Ishikawa (cell line): ENCODE measurements at regions not wholly inside any gene's neighbourhood (a gene's known extent, or its start where the extent isn't known, plus 50 kb on each side); places are given as distances from the start of the nearest gene placed in this dataset.

Experiments
- EP300 ChIP-seq: IDR thresholded peaks from 2 replicates; pipeline ENCODE4 v1.6.1; 2012; ENCODE audit warnings: borderline replicate concordance
- REST ChIP-seq: IDR thresholded peaks from 2 replicates; pipeline ENCODE4 v1.6.1; 2012; ENCODE audit warnings: low read depth, mild to moderate bottlenecking
- TAF1 ChIP-seq: IDR thresholded peaks from 2 replicates; pipeline ENCODE4 v1.6.1; 2012; ENCODE audit warnings: low read depth, mild to moderate bottlenecking

DNA sequence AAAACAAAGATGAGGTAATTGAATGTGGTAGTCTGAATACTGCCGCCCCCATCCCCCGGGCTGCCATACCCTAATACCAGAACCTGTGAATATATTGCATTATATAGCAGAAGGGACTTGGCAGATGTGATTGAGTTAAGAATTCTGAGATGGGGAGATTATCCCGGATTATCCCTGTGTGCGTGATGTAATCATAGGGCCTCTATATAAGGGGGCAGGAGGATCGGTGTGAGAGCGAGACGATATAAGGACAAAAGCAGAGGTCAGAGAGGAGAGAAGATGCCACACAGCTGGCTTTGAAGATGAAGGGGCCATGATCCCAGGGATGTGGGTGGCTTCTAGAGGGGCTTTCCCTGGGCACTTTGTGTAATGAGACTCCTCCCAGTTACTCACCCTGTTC is 101.7 kb upstream of the TLE1 start:
- TF ChIP-seq EP300 (no peak), TAF1 (no peak), REST (no peak)
